Left ventricle myocardium inferior (tissue), 1 donor: ENCODE measurements at regions not wholly inside any gene's neighbourhood (a gene's known extent, or its start where the extent isn't known, plus 50 kb on each side); places are given as distances from the start of the nearest gene placed in this dataset.
A peak's percentile ranks its signal among the peaks of the same experiment; 100 is the strongest.

Experiments used
- DNase-seq: peaks from one replicate; pipeline ENCODE4 v3.0.0-alpha.2; 2020
- H3K27ac ChIP-seq: fragments of 200-600 bp; replicated peaks from 2 replicates; pipeline ENCODE4 v1.8.0; 2021
- H3K27me3 ChIP-seq: fragments of 200-600 bp; 2 replicates; pipeline ENCODE4 v1.8.0; 2021; ENCODE audit warnings: low read depth
- H3K36me3 ChIP-seq: fragments of 200-600 bp; 2 replicates; pipeline ENCODE4 v1.8.0; 2021
- H3K4me1 ChIP-seq: fragments of 200-600 bp; 2 replicates; pipeline ENCODE4 v1.8.0; 2021
- H3K4me3 ChIP-seq: fragments of 200-600 bp; 2 replicates; pipeline ENCODE4 v1.8.0; 2021; ENCODE audit warnings: mild to moderate bottlenecking, moderate library complexity
- H3K9me3 ChIP-seq: fragments of 200-600 bp; replicated peaks from 2 replicates; pipeline ENCODE4 v1.8.0; 2021
- intact Hi-C: fragments of 100-400 bp; cut with micrococcal nuclease; formaldehyde crosslinking; loops from one replicate; pipeline ENCODE4 v1.11.0; 2022
- TF ChIP-seq, protein P1 (sequence below): fragments of 200-600 bp; IDR thresholded peaks from 2 replicates; pipeline ENCODE4 v1.8.0; 2021; ENCODE audit warnings: antibody characterized with exemption, mild to moderate bottlenecking, borderline replicate concordance
- donor health status: DM: no; HTN: yes; CAD: no; lungs with severe emphysema.

DNA sequence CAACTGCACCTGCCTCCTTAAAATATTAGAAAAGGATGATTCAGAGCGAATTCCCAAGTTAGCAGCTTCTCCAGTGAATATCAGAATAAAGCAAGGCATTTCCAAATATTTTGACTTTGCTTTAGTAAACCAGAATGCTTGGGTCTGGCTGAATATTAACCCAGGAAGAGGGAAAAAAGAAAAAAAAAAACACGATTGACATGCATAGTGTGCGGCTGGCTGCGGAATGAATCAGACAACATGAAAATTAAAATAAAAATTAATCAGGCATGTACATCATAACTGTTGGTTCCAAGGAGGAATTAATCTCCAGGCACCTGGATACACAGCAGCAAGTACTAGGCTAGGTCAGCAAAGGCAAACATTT is 105.8 kb upstream of the NCKAP5 start:
- no peaks in the 10 kb centered on the region for H3K27me3 ChIP-seq
- no peak for DNase-seq
- TF ChIP-seq, protein P1, sequence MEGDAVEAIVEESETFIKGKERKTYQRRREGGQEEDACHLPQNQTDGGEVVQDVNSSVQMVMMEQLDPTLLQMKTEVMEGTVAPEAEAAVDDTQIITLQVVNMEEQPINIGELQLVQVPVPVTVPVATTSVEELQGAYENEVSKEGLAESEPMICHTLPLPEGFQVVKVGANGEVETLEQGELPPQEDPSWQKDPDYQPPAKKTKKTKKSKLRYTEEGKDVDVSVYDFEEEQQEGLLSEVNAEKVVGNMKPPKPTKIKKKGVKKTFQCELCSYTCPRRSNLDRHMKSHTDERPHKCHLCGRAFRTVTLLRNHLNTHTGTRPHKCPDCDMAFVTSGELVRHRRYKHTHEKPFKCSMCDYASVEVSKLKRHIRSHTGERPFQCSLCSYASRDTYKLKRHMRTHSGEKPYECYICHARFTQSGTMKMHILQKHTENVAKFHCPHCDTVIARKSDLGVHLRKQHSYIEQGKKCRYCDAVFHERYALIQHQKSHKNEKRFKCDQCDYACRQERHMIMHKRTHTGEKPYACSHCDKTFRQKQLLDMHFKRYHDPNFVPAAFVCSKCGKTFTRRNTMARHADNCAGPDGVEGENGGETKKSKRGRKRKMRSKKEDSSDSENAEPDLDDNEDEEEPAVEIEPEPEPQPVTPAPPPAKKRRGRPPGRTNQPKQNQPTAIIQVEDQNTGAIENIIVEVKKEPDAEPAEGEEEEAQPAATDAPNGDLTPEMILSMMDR, result no peak
- H3K9me3 ChIP-seq, result peaks cover 11% of the 10 kb centered on the region
- intact Hi-C loops, result no loop called here
- peak overlapping the region; percentile 56 for H3K4me3 ChIP-seq
- H3K36me3 ChIP-seq, result no peaks in the 10 kb centered on the region
- peak overlapping the region; percentile 85 for H3K27ac ChIP-seq
- H3K4me1 ChIP-seq, result peaks cover 42% of the 10 kb centered on the region

DNA sequence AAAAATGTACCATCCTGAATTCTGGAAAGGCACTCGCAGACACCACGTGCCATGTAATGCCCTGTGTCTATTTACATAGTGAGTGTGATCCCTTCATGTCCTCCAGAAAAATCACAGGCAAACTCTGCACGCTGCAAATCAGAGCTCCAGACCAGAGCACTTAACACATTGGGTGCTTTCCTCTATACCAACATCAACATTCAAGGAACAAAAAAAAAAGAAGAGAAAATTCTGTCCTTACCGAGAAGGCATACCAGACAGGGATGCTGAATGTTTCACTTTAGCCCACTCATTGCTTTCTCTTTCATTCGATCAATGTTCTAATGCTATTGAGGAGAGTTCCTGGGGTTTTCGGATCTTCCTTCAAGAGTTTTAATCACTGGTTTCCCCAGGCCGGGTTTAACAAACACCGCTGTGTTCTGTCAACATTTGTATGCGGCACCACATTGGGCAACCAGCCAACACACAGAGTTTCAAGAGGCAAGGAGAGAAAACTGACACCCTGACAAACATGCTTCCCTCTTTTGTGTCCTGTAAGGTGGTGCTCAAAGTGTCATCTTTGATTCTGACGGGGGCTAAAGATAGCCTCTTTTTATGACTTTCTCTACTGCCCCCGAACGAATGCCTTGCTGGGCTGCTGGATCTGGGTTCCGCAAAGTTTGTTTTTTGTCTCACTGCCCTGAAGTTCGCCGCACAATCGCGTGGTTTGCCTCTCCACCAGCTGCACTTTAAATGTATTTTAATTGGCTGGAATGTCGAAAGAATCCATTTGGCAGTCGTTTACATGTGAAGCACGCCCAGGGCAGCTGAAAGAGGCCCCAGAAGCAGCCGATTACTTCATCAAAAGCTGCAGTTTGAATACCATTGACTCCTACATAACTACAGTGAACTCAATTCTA is 106.4 kb upstream of the NCKAP5 start:
- TF ChIP-seq, protein P1, result no peak
- Histone ChIP-seq H3K27ac (peak overlapping the region; percentile 85), H3K27me3 (no peaks in the 10 kb centered on the region), H3K4me1 (peaks cover 42% of the 10 kb centered on the region), H3K36me3 (no peaks in the 10 kb centered on the region), H3K4me3 (peak overlapping the region; percentile 56), H3K9me3 (peaks cover 4% of the 10 kb centered on the region)
- intact Hi-C loops, result no loop called here
- DNase-seq, result peak; percentile 38

DNA sequence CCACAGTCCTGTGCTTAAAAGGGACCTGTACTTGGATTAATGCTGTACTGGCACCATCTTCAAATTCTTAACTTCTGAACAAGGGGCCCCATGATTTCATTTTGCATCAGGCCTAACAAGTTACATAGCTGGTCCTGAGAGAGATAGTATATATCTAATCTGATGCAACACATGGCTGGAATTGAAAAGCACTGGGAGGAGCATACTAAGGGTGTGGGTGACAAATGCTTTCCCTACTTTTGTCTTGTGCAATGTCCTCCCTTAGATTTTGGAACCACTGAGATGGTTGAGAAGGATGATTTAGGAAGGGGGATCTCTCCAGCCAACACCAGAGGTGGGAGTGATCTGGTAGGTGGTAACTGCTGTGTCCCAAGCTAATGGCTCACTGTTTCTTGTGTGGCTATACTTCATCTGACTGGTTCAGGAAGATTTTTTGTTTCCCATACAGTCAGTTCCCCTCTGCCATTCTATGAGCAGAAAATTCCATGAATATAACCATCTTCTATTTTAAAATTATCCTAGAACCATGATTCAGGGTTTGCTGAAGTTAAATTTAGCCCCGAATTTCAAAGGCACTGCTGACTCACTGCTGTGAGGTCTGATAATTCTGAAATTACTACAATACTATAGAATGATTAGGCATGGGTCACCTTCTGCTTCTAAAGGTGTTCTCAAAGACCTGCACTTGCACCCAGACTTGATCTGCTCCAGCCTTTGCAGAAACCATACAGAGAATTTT is 108.3 kb upstream of the NCKAP5 start:
- H3K27ac ChIP-seq, result peak overlapping the region; percentile 85
- TF ChIP-seq, protein P1, result no peak
- H3K9me3 ChIP-seq, result no peaks in the 10 kb centered on the region
- H3K4me1 ChIP-seq, result peaks cover 47% of the 10 kb centered on the region
- H3K4me3 ChIP-seq, result no peak overlapping the region
- intact Hi-C loops, result no loop called here
- H3K27me3 ChIP-seq, result no peaks in the 10 kb centered on the region
- DNase-seq, result no peak
- H3K36me3 ChIP-seq, result no peaks in the 10 kb centered on the region

DNA sequence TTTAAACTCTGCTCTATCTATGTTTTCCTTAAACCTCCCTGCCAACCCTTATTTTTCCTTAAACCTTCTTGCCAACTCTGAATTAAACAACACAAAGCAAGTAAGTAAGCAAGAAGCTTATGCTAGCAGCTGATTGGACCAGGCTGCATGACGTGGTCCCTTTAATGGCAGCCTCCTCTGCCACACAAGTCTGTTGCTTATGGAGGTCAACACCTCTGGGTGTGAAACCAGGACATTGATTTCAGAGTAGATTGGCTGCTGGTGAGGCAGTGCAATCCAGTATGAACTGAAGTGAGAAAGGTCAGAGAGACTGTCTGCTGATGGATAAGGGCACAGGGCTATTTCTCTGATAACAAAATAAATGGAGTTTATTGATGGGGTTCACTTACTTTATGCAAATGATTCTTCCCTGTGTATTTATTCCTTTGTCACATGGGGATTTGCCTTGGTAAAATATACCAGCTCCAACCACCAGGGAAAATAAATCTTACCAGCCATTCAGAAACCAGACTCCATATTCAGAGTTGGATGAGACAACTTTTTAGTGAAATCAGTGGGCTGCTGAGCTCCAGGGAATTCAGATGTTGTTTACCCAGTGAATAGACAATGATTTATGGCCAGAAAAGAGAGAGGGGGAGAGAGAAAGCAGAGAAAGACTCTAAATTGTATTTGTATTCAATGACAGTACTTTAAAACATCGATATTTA is 112.2 kb upstream of the NCKAP5 start:
- intact Hi-C loops, result no loop called here
- no peaks in the 10 kb centered on the region for H3K36me3 ChIP-seq
- H3K27me3 ChIP-seq, result no peaks in the 10 kb centered on the region
- no peak for DNase-seq
- no peak overlapping the region for H3K4me3 ChIP-seq
- H3K27ac ChIP-seq, result no peak overlapping the region
- peaks cover 24% of the 10 kb centered on the region for H3K4me1 ChIP-seq
- no peaks in the 10 kb centered on the region for H3K9me3 ChIP-seq
- TF ChIP-seq, protein P1, result peak; percentile 23

DNA sequence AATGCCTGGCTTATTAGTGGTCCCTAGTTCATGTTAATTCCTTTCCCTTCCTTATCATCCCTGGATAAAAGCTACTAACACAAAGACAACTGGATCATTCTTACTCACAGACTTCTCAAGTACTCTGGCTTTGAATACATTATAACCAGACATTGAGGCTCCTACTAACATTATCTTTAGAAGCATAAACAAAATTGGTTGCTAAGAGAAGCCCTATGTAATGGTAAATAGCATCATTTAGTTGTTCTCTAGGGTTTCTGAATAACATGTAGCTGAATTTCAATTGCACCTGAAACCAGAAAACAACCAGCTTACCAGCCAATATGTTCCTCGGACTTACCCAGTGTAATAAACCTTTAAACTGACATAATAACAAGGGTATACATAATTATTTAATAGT is 114.1 kb upstream of the NCKAP5 start:
- peaks cover 9% of the 10 kb centered on the region for H3K4me1 ChIP-seq
- intact Hi-C loops, result no loop called here
- H3K36me3 ChIP-seq, result no peaks in the 10 kb centered on the region
- H3K27ac ChIP-seq, result no peak overlapping the region
- no peaks in the 10 kb centered on the region for H3K9me3 ChIP-seq
- H3K27me3 ChIP-seq, result no peaks in the 10 kb centered on the region
- TF ChIP-seq, protein P1, result no peak
- no peak for DNase-seq
- no peak overlapping the region for H3K4me3 ChIP-seq
